ENCODE measurements at regions not wholly inside any gene's neighbourhood (a gene's known extent, or its start where the extent isn't known, plus 50 kb on each side); places are given as distances from the start of the nearest gene placed in this dataset.

DNA sequence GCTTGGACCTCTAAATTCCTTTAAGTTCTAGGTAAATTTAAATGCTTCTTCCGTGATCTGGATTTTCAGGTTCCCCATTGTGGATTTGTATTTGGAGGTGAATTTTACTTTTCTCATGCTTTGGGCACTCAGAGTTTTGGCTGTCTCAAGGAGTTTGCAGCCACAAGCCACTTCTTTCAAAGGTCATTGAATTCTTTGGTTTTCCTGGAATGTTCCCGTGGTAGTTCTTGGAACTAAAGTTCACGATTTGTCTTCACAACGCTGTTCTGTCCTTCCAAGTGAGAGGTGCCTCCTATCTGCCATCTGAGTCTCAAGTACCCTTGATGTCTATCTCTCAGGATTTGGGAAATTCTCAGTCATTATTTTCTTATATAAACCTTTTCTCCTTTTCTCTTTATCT lies 1438.7 kb upstream of the ZEB2 start:
- TF ChIP-seq, protein P1, sequence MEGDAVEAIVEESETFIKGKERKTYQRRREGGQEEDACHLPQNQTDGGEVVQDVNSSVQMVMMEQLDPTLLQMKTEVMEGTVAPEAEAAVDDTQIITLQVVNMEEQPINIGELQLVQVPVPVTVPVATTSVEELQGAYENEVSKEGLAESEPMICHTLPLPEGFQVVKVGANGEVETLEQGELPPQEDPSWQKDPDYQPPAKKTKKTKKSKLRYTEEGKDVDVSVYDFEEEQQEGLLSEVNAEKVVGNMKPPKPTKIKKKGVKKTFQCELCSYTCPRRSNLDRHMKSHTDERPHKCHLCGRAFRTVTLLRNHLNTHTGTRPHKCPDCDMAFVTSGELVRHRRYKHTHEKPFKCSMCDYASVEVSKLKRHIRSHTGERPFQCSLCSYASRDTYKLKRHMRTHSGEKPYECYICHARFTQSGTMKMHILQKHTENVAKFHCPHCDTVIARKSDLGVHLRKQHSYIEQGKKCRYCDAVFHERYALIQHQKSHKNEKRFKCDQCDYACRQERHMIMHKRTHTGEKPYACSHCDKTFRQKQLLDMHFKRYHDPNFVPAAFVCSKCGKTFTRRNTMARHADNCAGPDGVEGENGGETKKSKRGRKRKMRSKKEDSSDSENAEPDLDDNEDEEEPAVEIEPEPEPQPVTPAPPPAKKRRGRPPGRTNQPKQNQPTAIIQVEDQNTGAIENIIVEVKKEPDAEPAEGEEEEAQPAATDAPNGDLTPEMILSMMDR (IDR thresholded peaks at IDR 0.05), result no peak
- no peak for TF ChIP-seq POLR2A (IDR thresholded peaks at IDR 0.05)
